Body of pancreas (tissue), 4 donors: ENCODE measurements at regions not wholly inside any gene's neighbourhood (a gene's known extent, or its start where the extent isn't known, plus 50 kb on each side); places are given as distances from the start of the nearest gene placed in this dataset.

Experiments
- POLR2A ChIP-seq, 3 donors: fragments of 450-650 bp; IDR thresholded peaks; one replicate each; pipeline ENCODE4 v1.6.1; 2016; ENCODE audit warnings: antibody characterized with exemption in 3 of 3, mild to moderate bottlenecking in 2 of 3
- TF ChIP-seq, protein P1 (sequence below), 7 experiments: fragments of 450-650 bp in 4 of 7; fragments of 200-600 bp in 3 of 7; sonication (generic) in 3 of 7; IDR thresholded peaks; one replicate each; pipeline ENCODE4 v1.5.1; 2016 to 2019; ENCODE audit warnings: antibody characterized with exemption in 7 of 7

DNA sequence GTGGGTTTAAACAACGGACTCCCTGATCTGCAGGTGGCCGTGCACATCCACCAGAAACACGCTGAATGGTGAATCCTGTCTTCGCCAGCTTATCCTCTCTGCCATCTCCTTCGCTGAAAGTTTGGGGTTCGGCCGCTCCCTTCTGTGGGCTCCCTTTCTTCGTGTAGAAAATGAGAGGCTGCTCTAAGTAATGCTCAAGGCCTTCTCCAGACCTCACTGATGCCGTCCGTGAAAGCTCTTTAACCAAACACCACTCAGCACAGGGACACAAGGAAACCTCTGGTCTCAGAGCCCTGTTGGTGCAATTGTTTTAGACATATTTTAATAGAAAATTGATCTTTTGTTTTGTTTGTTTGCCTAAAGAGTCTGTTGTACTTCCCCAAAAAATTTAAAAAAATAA is 596.5 kb downstream of the IRX1 start:
- TF ChIP-seq, protein P1, sequence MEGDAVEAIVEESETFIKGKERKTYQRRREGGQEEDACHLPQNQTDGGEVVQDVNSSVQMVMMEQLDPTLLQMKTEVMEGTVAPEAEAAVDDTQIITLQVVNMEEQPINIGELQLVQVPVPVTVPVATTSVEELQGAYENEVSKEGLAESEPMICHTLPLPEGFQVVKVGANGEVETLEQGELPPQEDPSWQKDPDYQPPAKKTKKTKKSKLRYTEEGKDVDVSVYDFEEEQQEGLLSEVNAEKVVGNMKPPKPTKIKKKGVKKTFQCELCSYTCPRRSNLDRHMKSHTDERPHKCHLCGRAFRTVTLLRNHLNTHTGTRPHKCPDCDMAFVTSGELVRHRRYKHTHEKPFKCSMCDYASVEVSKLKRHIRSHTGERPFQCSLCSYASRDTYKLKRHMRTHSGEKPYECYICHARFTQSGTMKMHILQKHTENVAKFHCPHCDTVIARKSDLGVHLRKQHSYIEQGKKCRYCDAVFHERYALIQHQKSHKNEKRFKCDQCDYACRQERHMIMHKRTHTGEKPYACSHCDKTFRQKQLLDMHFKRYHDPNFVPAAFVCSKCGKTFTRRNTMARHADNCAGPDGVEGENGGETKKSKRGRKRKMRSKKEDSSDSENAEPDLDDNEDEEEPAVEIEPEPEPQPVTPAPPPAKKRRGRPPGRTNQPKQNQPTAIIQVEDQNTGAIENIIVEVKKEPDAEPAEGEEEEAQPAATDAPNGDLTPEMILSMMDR (IDR thresholded peaks at IDR 0.05), result no peak
- no peak for TF ChIP-seq POLR2A (IDR thresholded peaks at IDR 0.05)
